Nucleus accumbens (tissue), 56 donors: ENCODE measurements at regions not wholly inside any gene's neighbourhood (a gene's known extent, or its start where the extent isn't known, plus 50 kb on each side); places are given as distances from the start of the nearest gene placed in this dataset.

Experiments used
- DNase-seq, 56 donors: peaks; one replicate each; lab custom pipeline; 2025; lab: John Stamatoyannopoulos, UW

DNA sequence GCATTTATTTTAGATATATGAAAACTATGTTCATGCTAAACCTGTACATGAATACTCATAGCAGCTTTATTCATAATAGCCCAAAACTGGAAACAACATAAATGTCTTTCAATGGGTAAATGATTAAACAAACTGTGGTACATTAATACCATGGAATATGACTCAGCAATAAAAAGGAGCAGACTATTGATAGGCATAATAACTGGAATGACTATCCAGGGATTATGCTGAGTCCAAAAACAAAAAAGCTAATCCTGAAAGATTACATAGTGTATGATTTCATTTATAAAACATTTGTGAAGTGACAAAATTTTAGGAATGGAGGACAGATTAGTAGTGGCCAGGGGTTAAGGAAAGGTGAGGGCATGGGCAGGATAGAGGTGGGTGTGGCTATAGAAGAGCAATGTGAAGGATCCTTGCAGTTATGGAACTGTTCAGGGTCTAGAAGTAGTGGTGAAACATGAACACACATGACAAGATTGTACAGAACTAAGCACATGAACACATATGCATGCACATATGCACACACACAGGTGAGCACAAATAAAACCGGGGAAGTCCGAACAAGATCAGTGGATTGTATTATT is 61.1 kb upstream of the CDKN3 start:
- DNase-seq = no peak

DNA sequence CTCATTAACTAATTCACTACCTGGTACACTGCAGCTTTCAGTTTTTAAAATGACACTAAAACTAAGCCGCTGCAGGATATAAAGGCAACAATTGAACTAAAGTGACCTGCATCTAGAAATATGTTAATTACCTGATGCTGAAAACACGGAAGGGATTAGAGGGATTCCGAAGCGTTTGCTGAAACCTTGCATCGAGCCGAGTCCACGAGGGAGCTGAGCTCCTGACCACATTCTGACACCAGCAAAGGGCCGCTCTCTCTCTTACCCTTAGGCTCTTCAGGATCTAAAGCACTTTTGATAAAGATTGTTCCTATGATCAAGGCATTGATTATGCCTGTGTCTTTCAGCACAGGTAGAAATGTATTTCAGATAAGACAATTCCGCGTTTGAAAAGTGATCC is 59.5 kb upstream of the CDKN3 start:
- no peak for DNase-seq

DNA sequence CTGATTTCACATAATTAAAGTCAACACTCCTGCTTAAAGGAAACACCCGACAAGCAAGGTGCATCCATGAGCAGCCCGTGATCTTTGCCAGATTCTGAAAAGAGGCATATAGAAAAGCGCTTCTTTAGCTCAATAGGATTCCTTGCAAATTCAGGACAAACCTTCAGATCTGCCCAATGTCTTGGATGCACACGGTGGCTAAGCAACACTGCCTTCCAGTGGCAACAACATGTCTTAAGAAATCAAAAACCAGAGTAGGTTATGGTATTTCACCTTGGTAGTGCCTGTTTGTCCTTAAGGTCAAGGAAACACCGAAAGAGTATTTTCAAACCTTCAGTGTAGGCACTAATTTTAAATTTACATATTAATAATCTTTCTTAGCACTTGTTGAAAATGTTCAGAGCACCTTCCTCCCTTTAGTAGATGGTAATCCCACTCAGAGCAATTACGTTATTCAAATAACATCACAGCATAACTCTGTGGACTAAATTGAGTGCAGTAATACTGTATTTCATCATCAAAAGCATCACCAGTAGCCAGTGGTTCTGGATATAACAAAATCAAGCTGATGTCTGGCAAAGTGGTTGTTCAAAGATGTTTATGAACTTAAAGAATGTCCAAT is 58.0 kb upstream of the CDKN3 start:
- no peak for DNase-seq

GRCh38 chr14:54339771-54340170 is 57.0 kb upstream of the CDKN3 start:
- no peak for DNase-seq

DNA sequence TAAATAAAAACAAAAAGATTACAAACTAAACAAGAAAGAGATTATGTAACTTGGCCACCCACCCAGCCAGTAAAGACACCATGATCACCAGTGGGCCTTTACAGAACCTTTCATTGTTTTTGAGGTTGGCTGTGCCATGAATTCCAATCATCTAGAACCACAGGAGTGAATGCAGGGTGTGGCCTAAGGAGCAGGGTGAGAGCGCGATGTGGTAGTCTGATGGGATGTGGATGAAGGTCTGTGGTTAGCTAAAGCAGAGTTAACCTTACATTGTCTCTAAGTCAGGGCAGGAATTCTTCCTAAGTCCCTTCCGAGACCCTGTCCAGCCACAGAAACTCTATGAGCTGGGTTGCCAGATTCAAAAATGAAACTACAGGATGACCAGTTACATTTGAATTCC is 54.0 kb upstream of the CDKN3 start:
- no peak for DNase-seq

GRCh38 chr14:54343272-54344121 is 53.3 kb upstream of the CDKN3 start:
- no peak for DNase-seq

DNA sequence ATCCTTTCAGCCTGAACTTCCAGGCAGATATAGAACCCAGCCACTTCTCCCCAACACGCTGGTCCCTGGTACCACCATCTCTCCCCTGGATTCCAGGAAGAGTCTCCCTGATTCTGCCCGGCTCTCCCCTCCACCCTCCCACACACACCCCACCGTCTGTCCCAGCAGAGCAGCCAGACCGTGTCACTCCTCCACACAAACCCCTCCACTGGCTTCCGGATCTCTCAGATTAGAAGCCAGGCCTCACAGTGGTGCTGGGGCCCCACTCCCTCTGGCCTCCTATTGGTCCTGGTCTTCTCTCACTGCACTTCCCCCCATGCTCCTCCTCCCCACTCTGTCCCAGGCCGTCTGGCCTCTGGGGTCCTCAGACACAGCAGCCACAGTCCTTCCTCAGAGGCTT is 52.4 kb upstream of the CDKN3 start:
- DNase-seq = no peak

- DNase-seq = no peak
These were observed 50.5 kb upstream of the CDKN3 start for GRCh38 chr14:54346257-54346656.
